AG10803 (cell line): ENCODE measurements at regions not wholly inside any gene's neighbourhood (a gene's known extent, or its start where the extent isn't known, plus 50 kb on each side); places are given as distances from the start of the nearest gene placed in this dataset.

Source experiments
- DNase-seq: peaks from one replicate; pipeline ENCODE4 v3.0.0; 2010; ENCODE audit warnings: low read depth
- H3K4me3 ChIP-seq: 2 replicates; pipeline ENCODE4 v1.5.1; 2011; ENCODE audit warnings: mild to moderate bottlenecking, low read length, control low read depth
- CTCF ChIP-seq: conservative IDR thresholded peaks from 2 replicates; pipeline ENCODE4 v1.5.1; 2011; ENCODE audit warnings: mild to moderate bottlenecking, low read length, control low read depth, inconsistent platforms

- no peak for TF ChIP-seq CTCF
- DNase-seq: no peak
- no peak overlapping the region for H3K4me3 ChIP-seq
Measured at GRCh38 chr18:39521164-39521563, 1955.6 kb upstream of the CELF4 start.

- DNase-seq: no peak
- no peak overlapping the region for H3K4me3 ChIP-seq
- TF ChIP-seq CTCF: no peak
Measured at GRCh38 chr18:39519741-39520140, 1954.1 kb upstream of the CELF4 start.

DNA sequence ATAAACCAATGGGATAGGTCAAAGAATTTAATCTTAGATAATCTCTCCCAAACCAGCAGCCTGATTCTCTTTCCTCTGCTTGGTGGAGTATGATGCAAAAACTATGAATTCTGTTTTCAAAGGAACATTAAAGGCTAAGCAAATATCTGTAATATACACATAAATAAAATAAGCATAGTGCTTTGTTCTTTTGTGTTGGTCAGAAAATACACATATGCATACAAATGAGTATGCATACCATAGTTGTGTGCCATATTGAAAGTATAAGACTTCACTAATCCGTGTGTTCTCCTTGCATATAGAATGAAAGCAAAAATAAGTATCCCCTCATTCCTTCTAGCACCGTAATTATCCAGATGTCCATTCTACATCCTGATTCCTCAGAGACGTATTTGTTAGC is 1949.7 kb upstream of the CELF4 start:
- DNase-seq: no peak
- no peak overlapping the region for H3K4me3 ChIP-seq
- no peak for TF ChIP-seq CTCF

DNA sequence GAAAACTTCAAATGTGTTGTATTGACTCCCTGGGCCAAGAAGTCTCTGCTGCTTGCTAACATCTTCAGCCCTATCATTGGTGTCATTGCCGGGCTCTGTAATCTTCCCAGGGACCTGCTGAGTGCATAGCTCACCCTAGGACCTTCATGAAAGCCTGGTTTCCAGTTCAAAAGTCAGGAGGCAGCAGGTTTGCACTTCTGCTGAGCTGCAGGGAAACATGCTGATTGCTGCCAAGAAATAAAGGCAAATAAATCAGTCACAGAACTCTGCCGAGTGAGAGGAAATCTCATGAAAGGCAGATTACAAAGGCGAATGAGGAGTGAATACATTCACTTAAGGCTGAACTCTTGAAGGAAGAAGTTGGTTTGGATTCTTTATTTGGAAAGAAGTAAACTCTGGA is 1947.6 kb upstream of the CELF4 start:
- DNase-seq: no peak
- no peak for TF ChIP-seq CTCF
- no peak overlapping the region for H3K4me3 ChIP-seq

- no peak for DNase-seq
- no peak overlapping the region for H3K4me3 ChIP-seq
- TF ChIP-seq CTCF: no peak
Measured at GRCh38 chr18:39506581-39507330, 1941.2 kb upstream of the CELF4 start.

GRCh38 chr18:39500306-39500705 is 1934.7 kb upstream of the CELF4 start:
- DNase-seq: no peak
- TF ChIP-seq CTCF: no peak
- H3K4me3 ChIP-seq: no peak overlapping the region

DNA sequence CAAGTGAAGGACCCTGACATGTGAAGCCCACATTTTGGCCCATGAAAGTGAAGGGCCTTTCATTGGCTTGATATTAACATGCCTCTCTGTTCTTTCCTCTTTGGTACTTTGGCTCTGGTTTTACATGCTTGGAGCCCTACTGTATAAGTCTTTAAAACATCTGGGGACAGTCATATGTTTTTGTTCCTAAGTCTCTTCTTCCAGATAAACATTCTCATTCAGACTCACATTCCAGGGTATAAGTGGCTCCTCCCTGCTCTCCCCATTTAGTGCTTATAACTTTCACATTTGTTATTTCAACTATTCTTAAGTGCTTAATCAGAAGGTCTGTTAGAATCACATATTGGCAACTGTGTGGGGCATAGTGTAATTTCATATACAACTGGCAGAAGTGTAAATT is 1932.2 kb upstream of the CELF4 start:
- no peak for TF ChIP-seq CTCF
- no peak for DNase-seq
- no peak overlapping the region for H3K4me3 ChIP-seq
